Sigmoid colon (tissue), 4 donors: ENCODE measurements at regions not wholly inside any gene's neighbourhood (a gene's known extent, or its start where the extent isn't known, plus 50 kb on each side); places are given as distances from the start of the nearest gene placed in this dataset.
"Not testable (repeated sequence)": the region's sequence is repeated elsewhere in the genome, so short reads cannot be mapped to it uniquely, and the experiment has no call there.

Experiments
- POLR2A ChIP-seq, 2 donors: fragments of 450-650 bp; IDR thresholded peaks; one replicate each; pipeline ENCODE4 v1.6.1; 2016; ENCODE audit warnings: antibody characterized with exemption in 2 of 2, mild to moderate bottlenecking in 2 of 2, moderate library complexity in 2 of 2
- POLR2AphosphoS5 ChIP-seq, 4 donors: sonication (generic); formaldehyde crosslinking; IDR thresholded peaks; one replicate each; pipeline ENCODE4 v1.6.1; 2017; ENCODE audit warnings: antibody characterized with exemption in 4 of 4
- TF ChIP-seq, protein P1 (sequence below), 4 experiments: fragments of 450-650 bp in 3 of 4; fragments of 200-600 bp in 1 of 4; IDR thresholded peaks; one replicate each; pipeline ENCODE4 v1.5.1; 2016 to 2019; ENCODE audit warnings: antibody characterized with exemption in 4 of 4, mild to moderate bottlenecking in 3 of 4, moderate library complexity in 2 of 4

GRCh38 chr2:126051737-126052240 is 604.2 kb upstream of the GYPC start:
- TF ChIP-seq, protein P1, sequence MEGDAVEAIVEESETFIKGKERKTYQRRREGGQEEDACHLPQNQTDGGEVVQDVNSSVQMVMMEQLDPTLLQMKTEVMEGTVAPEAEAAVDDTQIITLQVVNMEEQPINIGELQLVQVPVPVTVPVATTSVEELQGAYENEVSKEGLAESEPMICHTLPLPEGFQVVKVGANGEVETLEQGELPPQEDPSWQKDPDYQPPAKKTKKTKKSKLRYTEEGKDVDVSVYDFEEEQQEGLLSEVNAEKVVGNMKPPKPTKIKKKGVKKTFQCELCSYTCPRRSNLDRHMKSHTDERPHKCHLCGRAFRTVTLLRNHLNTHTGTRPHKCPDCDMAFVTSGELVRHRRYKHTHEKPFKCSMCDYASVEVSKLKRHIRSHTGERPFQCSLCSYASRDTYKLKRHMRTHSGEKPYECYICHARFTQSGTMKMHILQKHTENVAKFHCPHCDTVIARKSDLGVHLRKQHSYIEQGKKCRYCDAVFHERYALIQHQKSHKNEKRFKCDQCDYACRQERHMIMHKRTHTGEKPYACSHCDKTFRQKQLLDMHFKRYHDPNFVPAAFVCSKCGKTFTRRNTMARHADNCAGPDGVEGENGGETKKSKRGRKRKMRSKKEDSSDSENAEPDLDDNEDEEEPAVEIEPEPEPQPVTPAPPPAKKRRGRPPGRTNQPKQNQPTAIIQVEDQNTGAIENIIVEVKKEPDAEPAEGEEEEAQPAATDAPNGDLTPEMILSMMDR (IDR thresholded peaks at IDR 0.05): not testable (repeated sequence)
- not testable (repeated sequence) for TF ChIP-seq POLR2A, POLR2AphosphoS5 (IDR thresholded peaks at IDR 0.05)
